GM18520 (cell line): ENCODE measurements at regions not wholly inside any gene's neighbourhood (a gene's known extent, or its start where the extent isn't known, plus 50 kb on each side); places are given as distances from the start of the nearest gene placed in this dataset.

Experiments
- ATAC-seq: cut with Tn5 transposase; IDR thresholded peaks from one replicate; pipeline ENCODE4 v1.9.1; 2021; ENCODE audit not compliant: unreplicated experiment

- ATAC-seq, result no peak
Observed at GRCh38 chr22:25508761-25509321, 55.6 kb upstream of the GRK3 start.

GRCh38 chr22:25509374-25509791 lies 55.1 kb upstream of the GRK3 start:
- no peak for ATAC-seq

GRCh38 chr22:25510876-25511275 lies 53.6 kb upstream of the GRK3 start:
- no peak for ATAC-seq

GRCh38 chr22:25511725-25512124 lies 52.8 kb upstream of the GRK3 start:
- ATAC-seq, result no peak

- no peak for ATAC-seq
Observed at GRCh38 chr22:25514436-25515180, 49.9 kb upstream of the GRK3 start.
